HG03045 (cell line): ENCODE measurements at regions not wholly inside any gene's neighbourhood (a gene's known extent, or its start where the extent isn't known, plus 50 kb on each side); places are given as distances from the start of the nearest gene placed in this dataset.

Source experiments
- ATAC-seq: cut with Tn5 transposase; IDR thresholded peaks from one replicate; pipeline ENCODE4 v1.9.1; 2021; ENCODE audit warnings: mild to moderate bottlenecking, moderate library complexity; ENCODE audit not compliant: unreplicated experiment

DNA sequence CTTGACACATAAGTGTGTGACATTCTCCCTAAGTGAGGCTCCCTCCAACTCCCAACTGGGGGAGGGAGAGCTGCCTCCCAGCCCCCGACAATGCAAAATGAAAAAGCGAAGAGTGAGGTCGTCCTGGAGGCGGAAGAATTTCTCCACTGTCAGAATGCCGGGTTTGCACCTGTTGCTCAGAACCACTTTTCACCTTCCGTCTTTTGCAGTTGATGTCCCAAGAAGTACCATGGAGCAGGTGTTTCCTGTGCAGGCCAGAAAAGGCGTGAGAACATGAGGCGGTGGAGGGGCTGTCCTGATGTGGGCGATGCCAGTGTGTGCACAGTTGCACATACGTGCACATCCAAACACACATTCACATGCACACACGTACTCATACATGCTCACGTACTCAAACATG, 158.6 kb upstream of the AJAP1 start:
- ATAC-seq: no peak

DNA sequence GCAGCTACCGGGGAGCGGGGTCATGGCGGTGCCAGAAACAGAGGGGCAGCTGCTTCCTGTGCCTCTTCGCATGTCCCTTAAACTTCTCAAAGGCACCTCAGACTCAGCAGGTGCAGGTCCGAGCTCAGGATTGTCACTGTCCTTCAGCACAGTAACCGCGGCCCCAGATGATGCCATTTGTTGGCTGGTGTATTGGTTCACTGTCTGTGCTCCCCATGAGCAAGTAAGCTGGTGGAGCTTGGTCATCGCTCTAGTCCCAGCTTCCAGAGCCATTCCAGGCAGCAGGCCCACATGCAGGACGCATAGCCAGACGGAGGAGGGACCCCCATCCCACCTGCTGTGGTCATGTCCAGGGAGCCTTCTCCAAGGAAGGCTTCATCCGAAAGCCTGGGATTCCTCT, 154.0 kb upstream of the AJAP1 start:
- ATAC-seq: no peak

DNA sequence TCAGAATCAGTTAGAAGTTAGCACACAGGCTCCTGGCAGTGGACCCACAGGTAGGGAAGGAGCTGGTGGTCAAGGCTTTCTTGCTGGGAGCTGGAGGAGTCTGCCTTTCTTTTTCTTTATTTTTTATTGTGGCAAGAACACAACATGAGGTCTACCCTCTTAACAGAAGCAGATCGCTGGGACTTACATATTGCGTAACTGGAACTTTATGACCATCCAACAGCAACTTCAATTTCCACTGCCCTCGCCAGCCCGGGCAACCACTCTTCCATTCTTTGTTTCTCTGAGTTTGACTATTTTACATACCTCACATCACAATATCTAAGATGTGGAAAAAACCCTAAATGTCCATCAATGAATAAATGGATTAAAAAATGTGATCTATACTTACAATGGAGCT, 147.8 kb upstream of the AJAP1 start:
- ATAC-seq: no peak

GRCh38 chr1:4509206-4509605, 145.2 kb upstream of the AJAP1 start:
- no peak for ATAC-seq

GRCh38 chr1:4510276-4510691, 144.1 kb upstream of the AJAP1 start:
- no peak for ATAC-seq

DNA sequence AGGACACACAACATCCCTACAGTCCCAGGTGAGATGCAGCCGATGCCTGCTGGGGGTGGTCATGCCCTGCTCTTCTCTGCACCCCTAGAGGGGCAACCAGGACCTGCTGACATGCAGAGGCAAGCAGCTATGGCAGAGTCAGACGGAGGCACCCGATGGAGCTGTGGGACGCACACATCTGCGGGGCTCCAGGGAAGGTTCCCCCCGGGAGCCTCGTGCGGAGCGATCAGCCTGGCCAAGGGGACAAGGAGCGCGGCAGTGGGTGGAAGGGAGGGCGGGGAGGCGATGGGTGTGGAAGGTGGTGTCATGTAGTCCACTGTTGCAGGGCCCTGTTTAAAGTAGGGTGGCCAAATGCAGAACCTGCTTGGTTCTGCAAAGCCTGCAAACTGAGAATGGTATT, 143.0 kb upstream of the AJAP1 start:
- no peak for ATAC-seq

DNA sequence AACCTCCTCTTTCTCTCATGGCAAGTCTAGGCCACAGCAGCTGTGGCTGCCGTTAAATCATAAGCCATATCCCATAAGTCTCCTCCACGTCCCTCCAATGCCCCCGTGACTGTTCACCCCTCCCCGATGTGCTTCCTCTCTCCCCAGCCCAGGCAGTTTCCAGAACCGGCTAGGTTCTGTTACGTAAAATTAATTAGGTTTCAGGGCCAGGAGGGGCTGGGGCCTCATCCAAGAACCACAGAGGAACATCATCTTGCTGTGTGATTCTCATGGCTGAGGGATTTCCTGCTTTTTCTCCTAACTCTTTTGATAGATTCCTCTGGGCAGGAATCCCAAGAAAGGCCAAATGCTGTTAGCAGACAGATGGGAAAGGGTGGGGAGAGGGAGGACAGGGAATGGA, 141.8 kb upstream of the AJAP1 start:
- ATAC-seq: no peak

GRCh38 chr1:4513685-4514084, 140.7 kb upstream of the AJAP1 start:
- no peak for ATAC-seq

DNA sequence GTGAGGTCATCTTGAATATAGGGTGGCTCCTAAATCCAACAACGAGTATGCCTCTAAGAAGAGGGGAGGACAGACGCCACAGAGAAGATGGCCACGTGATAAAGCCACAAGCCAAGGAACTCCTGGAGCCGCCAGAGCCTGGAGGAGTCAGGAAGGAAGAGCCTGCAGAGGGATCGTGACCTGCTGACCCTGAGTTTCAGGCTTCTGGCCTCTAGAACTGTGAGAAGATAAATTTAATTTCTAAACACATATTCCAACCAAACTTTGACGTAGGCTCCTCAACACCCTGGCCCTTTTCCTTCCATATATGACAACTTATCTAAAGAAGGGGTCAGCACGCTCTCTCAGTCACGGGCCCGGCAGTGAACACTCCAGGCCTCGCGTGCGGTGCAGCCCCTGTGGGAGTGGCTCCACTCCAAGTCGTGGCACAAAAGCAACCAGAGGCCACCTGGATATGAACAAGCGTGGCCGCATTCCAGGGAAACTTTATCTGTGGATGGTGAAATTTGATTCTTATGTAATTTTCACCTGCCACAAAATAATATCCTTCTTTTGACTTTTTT, 138.6 kb upstream of the AJAP1 start:
- no peak for ATAC-seq

GRCh38 chr1:4516596-4516995, 137.8 kb upstream of the AJAP1 start:
- ATAC-seq: no peak

DNA sequence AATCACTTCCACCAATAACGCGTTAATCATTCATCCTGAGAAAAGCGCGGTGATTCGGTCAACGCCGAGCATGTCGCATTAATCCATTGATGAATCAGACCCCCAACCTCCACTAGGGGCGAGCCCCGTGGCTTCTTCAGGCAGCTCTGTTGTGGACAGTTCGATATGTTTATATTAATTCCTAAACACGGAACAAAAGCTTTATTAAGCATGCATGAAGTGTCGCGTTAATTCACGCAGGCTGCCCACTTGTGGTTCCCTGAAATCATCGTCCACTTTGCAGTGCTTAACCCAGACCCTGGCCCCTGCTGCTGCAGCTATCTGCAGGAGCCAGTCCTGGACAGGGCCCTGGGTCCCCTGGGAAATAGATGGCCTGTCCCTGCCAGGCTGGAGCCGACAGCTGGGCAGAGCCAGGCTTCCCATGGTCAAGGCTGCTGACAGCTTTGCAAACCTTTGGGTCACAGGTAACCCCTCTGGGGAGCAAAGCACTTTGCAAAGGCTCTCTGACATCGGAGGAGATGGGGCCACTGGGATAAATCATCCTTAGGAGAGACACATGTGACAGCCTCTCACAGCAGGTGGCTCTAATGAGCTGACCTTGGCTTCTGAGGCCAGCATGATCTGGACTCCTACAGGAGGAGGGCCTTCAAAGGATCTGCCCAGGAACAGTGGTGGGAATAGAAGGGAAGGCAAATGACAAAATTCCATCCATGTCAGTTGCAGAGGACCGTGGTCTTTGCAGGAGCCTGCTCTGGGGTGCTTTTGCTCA, 137.0 kb upstream of the AJAP1 start:
- no peak for ATAC-seq

DNA sequence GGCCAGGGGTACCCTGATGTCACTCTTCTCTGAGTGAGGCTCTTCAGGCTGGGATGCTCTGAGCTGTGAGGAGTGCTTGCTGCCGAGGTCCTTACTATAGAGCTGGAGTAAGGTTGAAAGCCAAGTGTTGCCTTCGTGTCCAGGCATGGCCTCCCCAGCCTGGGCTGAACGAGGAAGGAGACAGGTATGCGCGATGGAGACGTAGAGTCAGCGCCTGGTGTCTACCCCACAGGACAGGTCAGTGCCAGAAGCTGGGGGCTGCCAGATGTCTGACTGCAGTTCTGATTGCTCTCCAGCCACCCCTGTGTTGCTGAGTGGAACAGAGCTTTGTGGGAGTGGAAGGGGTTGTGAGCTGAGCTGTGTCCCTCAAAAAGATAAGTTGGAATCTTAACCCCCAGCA, 135.8 kb upstream of the AJAP1 start:
- no peak for ATAC-seq

- ATAC-seq: no peak
Measured at GRCh38 chr1:4519954-4520353, 134.5 kb upstream of the AJAP1 start.

GRCh38 chr1:4523551-4523950, 130.9 kb upstream of the AJAP1 start:
- no peak for ATAC-seq

DNA sequence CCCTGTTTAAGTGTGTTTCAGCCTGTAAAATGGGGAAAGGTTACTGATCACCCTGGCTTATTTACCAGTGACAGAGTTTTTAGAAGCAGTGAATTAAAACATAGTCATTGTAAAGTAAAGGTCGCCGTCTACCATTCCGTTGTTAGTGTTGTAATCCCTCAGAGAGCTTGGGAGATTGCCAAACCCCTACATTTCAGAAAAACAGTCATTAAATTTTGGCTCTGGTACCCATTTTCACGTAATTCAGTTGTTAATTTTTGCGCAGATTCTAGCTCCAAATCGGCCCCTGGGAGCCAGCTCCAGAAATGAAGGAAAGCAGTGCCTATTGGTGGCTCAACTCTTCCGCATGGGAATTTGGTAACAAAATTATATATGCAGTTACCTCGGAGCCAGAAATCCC, 127.7 kb upstream of the AJAP1 start:
- no peak for ATAC-seq

DNA sequence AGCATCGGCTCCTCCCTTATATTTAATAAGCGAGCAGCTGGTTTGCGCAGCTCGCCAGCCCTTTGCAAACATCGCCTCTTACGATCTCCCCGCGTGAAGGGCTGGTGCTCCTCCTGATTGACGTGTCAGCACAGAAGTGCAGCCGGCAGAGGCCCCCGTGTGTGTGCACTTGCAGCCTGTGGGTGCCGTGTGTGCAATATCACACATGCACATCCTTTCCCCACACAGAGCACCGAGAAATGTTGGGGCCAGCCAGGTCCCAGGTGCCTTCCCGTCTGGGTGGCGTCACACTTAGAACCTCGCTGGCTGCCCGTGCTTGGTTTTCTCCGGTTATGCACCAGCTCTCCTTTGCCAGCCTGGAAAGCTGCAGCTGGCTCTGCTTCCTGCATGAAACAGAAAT, 126.6 kb upstream of the AJAP1 start:
- ATAC-seq: no peak

DNA sequence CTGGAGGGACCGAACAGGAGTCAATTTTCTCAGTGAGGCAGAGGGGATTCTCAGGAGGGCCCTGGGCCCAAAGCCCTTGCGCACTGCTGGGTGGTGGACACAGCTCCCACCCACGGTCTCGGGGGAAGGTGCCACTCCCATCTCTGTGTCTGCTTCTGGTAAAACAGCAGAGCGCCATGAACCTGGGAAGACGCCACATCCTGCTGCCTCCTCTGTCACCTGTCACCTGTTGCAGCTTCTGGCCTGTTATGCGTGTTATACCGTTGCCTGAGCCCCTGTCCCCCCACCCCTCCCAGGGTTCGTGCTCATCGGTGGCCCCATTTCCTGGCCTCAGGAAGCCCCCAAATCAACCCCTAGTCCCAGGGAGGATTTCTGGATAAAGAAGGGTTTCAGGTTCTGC, 125.8 kb upstream of the AJAP1 start:
- ATAC-seq: no peak

- ATAC-seq: no peak
Measured at GRCh38 chr1:4529446-4530165, 124.8 kb upstream of the AJAP1 start.

- ATAC-seq: no peak
Measured at GRCh38 chr1:4530166-4530785, 124.1 kb upstream of the AJAP1 start.

GRCh38 chr1:4531842-4532241, 122.6 kb upstream of the AJAP1 start:
- ATAC-seq: no peak

- ATAC-seq: no peak
Measured at GRCh38 chr1:4532656-4533055, 121.8 kb upstream of the AJAP1 start.

GRCh38 chr1:4546911-4547310, 107.5 kb upstream of the AJAP1 start:
- no peak for ATAC-seq
